ENCODE measurements at regions not wholly inside any gene's neighbourhood (a gene's known extent, or its start where the extent isn't known, plus 50 kb on each side); places are given as distances from the start of the nearest gene placed in this dataset.

DNA sequence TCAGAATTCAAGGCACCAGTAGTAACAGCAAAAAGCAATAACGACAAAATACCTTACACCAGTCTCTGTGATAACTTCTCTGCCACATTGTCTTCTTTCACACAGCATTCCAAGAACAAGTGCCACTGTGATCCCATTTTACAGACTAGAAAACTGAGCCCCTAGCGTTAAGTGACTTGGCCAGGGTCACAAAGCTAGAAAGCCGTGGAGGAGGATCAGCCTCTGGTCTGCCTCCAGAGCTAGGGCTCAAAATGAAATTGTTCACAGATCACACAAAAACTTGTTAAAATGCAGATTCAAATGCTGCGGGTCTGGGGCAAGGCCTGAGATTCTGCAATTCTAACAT lies 154.1 kb downstream of the FAM114A2 start:
- TF ChIP-seq ZFX (CRISPR knock-in tag; IDR thresholded peaks at IDR 0.05; ENCODE audit: low read depth) (no peak), ZNF501 (CRISPR knock-in tag; IDR thresholded peaks at IDR 0.05) (no peak)
